NOMO-1 (cell line): ENCODE measurements at regions not wholly inside any gene's neighbourhood (a gene's known extent, or its start where the extent isn't known, plus 50 kb on each side); places are given as distances from the start of the nearest gene placed in this dataset.
"Not testable (repeated sequence)": the region's sequence is repeated elsewhere in the genome, so short reads cannot be mapped to it uniquely, and the experiment has no call there.

ENCODE experiments used
- DNase-seq, 2 experiments: peaks; one replicate each; lab custom pipeline; 2025; ENCODE audit not compliant: unreplicated experiment in 2 of 2; lab: John Stamatoyannopoulos, UW

- no peak for DNase-seq
These were observed 240.0 kb upstream of the ARHGEF26 start for GRCh38 chr3:153881201-153881600.

DNA sequence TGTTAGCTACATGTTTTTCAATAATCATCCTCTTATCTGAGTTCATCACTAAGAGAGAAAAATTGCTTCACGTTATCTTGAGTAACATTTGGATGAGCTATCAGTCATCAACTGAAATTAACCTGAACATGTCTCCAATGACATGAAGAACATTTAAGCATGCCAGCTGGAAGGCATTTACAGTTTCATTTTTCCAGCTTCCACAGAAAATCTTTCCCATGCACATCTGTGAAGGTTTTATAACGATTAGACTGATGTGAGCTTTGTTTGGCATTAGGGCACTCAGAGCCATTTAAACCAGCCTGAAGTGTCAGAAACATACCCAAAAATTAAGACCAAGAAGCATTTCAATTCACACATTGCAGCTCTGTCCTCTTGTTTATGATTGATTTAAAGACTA is 235.8 kb upstream of the ARHGEF26 start:
- no peak for DNase-seq

- DNase-seq = no peak
These were observed 231.3 kb upstream of the ARHGEF26 start for GRCh38 chr3:153889905-153890334.

DNA sequence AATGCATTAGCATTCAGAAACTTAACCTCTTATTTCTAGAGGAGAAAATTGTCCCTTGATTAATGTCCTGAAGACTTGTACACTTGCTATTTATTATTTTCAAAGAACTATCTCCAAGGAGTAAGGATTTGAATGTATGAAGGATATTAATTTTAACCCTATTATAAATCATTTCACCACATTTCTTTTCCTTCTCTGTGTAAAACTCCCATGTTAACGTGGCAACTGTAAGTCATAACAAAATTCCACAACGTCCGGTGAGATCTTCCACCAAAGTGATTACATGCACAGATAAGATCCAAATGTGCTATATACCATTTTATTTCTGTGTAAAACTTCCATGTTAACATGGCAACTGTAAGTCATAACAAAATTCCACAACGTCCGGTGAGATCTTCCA is 229.1 kb upstream of the ARHGEF26 start:
- no peak for DNase-seq

DNA sequence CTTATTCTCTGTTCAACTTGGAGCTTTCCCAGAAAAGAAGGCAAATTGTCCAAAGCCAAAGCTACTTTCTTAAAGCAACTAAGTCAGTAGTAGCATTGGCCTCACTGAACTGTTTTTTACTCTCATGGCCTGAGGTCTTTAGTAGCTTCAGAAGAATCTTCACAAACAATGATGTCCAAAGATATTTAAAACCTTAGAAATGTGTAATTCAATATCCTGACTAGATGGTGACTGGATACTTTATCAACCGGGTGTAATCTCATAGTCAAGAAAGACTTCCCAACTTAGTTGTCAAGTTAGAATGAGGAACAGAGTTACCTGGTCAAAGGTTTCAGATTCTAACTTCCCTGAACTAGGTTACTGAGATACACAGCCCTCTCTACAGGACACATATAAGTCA is 226.3 kb upstream of the ARHGEF26 start:
- DNase-seq = no peak

DNA sequence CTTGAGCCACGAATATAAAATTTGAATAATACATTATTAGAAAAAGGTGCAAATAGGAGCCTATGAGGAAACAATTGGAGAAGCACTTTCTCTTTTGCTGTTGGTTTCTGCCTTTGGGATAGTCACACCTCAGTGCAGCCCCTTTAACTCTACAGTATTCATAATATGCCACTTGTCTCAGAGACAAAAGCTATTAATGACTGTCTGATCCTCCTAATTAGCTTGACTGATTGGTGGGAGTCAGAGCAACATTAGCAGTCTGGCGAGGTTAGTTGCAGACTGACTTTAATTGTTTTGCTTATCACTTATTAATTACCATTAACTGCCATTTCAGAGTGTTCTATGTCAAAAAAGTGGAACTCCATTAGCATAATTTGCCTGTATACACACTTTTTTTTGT is 225.0 kb upstream of the ARHGEF26 start:
- no peak for DNase-seq

- no peak for DNase-seq
These were observed 224.0 kb upstream of the ARHGEF26 start for GRCh38 chr3:153897025-153897723.

DNA sequence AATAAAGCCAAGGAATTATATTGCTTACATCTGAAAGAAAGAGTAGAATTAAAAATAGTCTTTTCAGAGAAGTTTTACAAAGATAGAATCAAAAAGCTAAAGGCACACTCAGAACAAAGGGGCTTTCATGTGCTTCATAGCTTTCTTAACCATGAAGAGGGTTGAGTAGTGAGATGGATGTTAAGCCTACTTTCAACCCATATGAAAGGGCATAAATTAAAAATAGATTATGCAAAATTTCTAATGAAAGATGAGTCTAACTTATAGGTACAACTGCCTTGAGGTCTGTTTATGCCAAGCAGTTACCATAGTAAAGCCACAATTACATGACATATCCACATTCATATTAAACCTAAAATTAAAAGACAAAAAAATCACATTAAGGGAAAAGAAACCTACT is 223.3 kb upstream of the ARHGEF26 start:
- no peak for DNase-seq

DNA sequence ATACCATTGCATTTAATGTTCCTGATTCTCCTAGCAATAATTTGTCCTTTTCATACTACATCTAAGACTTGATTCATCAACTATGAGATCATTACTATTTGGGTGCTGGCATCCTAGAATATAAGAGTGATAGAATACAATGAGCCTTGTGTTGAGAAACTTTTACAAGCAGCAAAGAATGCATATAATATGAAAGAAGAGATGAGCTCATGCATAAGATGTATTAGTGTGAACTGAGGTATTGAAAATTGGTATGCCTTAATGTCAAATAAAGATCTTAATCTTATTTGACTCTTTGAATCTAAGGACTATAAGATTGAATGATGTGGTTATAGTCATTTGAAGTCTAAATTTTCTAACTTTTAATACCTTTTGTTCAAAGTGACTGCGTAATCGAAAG is 220.0 kb upstream of the ARHGEF26 start:
- DNase-seq = no peak

- no peak for DNase-seq
These were observed 219.2 kb upstream of the ARHGEF26 start for GRCh38 chr3:153901991-153902390.

- no peak for DNase-seq
These were observed 217.8 kb upstream of the ARHGEF26 start for GRCh38 chr3:153903430-153903829.

DNA sequence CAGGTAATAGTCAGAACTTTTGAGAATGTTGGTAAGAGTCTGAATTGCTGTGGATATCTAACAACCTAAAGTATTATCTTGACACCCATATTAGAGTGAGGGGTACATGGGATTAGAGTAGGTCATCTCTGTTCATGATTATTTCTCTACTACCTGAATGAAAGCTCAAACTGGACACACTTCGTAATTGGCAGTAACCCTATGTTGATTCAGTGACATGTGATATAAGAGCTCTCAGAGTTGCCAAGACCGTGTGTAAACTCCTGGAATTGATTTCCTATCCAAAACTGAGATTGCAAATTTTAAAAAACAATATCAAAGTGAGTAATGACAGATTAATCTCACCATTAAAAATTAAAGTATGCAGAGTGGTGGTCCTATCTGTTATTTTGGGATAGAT is 214.8 kb upstream of the ARHGEF26 start:
- DNase-seq = no peak

DNA sequence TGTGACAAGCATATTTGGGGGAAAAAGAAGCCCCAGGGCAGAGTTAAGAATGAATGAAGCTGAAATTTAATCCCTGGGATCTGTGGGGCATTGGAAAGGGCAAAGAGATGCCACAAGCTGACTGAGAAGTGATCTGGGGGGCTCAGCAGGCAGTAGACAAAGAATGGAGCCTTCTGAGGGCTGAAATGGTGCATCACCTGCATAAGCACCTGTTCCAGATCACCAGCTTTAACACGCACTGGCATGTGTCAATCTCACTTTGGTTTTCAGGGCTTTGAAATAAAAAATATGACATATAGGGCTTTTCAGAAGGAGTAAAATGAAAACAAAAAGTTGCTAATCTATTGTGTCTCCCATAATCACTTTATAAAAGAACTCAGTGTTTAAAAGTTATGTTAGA is 210.8 kb upstream of the ARHGEF26 start:
- DNase-seq = no peak

DNA sequence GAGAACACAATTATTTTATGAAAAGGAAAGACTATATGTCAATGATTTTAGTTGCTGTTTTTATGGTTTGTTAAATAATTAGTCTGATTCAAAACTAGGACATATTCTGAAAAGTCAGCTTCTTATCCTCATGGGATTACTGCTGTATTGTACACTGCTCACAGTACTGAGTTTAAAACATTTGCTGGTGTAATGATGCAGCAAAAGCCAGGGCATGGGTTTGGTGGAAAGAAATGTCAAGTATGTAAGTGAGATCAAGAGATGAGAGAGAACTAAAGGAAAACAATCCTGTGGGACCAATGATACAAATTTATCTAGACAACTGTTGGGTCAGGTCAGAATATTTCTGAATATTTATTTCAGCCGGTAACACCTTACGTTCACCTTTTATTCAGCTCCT is 210.1 kb upstream of the ARHGEF26 start:
- DNase-seq = no peak

DNA sequence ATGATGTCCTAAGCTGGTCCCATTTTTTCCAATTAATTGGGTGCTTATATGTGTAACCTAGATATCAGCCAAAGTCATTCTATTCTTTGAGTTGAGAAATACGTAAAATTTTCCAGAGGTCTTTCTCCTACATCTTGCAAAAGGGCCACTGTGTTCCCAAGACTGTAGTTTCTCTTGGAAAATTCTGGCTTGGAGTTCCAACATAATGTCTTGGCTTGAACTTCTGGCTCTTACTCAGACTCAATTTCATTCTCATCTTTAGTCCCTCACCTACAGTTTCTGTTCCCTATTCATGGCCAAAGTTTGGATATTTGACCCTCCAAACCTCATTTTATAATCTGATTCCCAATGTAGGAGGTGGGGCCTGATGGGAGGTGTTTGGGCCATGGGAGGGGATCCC is 201.4 kb upstream of the ARHGEF26 start:
- DNase-seq = no peak

DNA sequence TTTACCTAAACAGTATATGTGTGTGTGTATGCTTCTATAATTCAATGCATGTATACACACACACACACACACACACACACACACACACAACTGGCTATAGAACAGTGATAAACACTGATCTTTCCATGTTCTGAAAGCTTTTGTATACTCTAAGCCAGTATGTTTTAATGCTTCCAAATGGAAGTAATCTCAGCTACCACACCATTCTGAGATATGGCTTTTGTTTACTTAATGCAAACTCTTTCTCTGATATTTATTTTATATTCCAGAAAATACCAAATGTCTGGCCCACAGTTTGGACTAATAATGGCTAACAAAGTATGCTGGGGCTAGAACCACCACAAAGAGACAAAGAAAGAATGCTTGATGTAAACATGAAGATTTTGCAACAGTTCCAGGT is 199.4 kb upstream of the ARHGEF26 start:
- no peak for DNase-seq

- DNase-seq = no peak
These were observed 195.2 kb upstream of the ARHGEF26 start for GRCh38 chr3:153925841-153926514.

- peak; percentile 11 to 47 for DNase-seq
These were observed 194.1 kb upstream of the ARHGEF26 start for GRCh38 chr3:153927107-153927506.

DNA sequence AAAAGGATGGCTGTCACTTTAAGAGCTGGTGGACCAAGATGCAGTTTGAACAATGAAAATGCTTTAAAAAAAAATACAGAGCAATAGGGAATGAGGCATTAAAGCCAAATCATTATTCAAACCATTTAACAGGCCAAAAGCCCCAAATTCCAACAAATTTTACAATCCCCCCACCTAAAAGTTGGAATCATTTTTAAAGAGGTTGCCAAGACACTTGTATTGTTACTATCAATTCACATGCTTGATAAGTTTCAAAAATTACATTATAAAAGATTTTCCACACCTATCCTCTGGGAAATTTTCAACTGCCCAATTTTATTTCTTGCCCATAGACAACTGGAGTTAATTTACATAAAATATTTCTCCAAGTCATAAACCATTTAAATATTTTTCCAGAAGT is 192.3 kb upstream of the ARHGEF26 start:
- DNase-seq = no peak

DNA sequence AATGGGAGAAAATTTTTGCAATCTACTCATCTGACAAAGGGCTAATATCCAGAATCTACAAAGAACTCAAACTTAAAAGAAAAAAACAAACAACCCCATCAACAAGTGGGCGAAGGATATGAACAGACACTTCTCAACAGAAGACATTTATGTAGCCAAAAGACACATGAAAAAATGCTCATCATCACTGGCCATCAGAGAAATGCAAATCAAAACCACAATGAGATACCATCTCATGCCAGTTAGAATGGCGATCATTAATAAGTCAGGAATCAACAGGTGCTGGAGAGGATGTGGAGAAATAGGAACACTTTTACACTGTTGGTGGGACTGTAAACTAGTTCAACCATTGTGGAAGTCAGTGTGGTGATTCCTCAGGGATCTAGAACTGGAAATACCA is 187.7 kb upstream of the ARHGEF26 start:
- not testable (repeated sequence) for DNase-seq

DNA sequence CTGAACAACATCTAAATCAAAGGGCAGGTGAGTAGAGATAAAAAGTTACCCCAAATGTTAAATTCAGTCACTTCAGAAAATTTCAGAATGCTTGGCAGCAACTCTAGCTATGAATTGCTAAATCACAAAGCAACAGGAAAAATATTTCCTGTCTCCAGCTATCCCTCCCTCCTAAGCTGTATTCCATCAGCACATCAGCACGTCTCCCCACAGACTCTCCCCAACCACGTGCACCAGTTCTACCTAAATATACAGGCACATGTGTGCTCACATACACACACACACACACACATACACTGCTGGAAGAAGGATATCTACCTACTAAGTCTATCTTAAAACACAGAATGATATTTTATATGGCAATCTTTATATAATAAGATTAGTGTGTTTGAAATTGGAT is 177.1 kb upstream of the ARHGEF26 start:
- no peak for DNase-seq

GRCh38 chr3:153951276-153951675 is 169.9 kb upstream of the ARHGEF26 start:
- no peak for DNase-seq

- DNase-seq = no peak
These were observed 169.1 kb upstream of the ARHGEF26 start for GRCh38 chr3:153952091-153952490.
